Lung (tissue), 11 donors: ENCODE measurements at regions not wholly inside any gene's neighbourhood (a gene's known extent, or its start where the extent isn't known, plus 50 kb on each side); places are given as distances from the start of the nearest gene placed in this dataset.

Experiments used
- ATAC-seq: fragments of 200-7000 bp; cut with Tn5 transposase; one replicate; pipeline ENCODE4 v1.9.1; 2020; ENCODE audit warnings: moderate number of reproducible peaks; ENCODE audit not compliant: insufficient read depth, low FRiP score
- DNase-seq, 3 donors: peaks; one replicate each; pipeline ENCODE4 v3.0.0-alpha.2; 2013 to 2017
- H3K27ac ChIP-seq, 2 donors: one replicate each; pipeline ENCODE4 v1.5.1; 2013; ENCODE audit warnings: mild to moderate bottlenecking in 2 of 2, moderate library complexity in 2 of 2, control low read depth in 1 of 2, inconsistent platforms in 1 of 2, low read depth in 1 of 2, low read length in 1 of 2
- H3K27me3 ChIP-seq, 3 donors: one replicate each; pipeline ENCODE4 v1.5.1; 2013; ENCODE audit warnings: low read length in 2 of 3; ENCODE audit not compliant: control insufficient read depth in 3 of 3, insufficient read depth in 3 of 3
- H3K36me3 ChIP-seq, 4 donors: one replicate each; pipeline ENCODE4 v1.5.1; 2013; ENCODE audit warnings: low read length in 4 of 4, mild to moderate bottlenecking in 1 of 4, moderate library complexity in 1 of 4; ENCODE audit not compliant: control insufficient read depth in 4 of 4, insufficient read depth in 4 of 4
- H3K4me1 ChIP-seq, 5 donors: one replicate each; pipeline ENCODE4 v1.5.1; 2013; ENCODE audit warnings: low read length in 5 of 5, mild to moderate bottlenecking in 2 of 5, moderate library complexity in 1 of 5; ENCODE audit not compliant: control insufficient read depth in 5 of 5, insufficient read depth in 5 of 5
- H3K4me3 ChIP-seq: one replicate; pipeline ENCODE4 v1.5.1; 2013; ENCODE audit warnings: mild to moderate bottlenecking, control low read depth, moderate library complexity
- H3K9ac ChIP-seq, 2 donors: one replicate each; pipeline ENCODE4 v1.5.1; 2013; ENCODE audit warnings: low read length in 2 of 2, control low read depth in 1 of 2; ENCODE audit not compliant: insufficient read depth in 1 of 2
- H3K9me3 ChIP-seq, 4 donors: one replicate each; pipeline ENCODE4 v1.5.1; 2013; ENCODE audit warnings: low read length in 3 of 4, mild to moderate bottlenecking in 1 of 4, moderate library complexity in 1 of 4; ENCODE audit not compliant: control insufficient read depth in 4 of 4, insufficient read depth in 3 of 4
- CTCF ChIP-seq: IDR thresholded peaks from 2 replicates; pipeline ENCODE4 v1.5.1; 2012; ENCODE audit warnings: mild to moderate bottlenecking; ENCODE audit errors: control extremely low read depth, extremely low read depth
- WGBS, 2 donors: extraction: QIAGEN DNeasy Blood & Tissue Kit; methylation state at CpG; one replicate each; pipeline ENCODE4 v1.1.7; 2013; 5-methylcytosine and 5-hydroxymethylcytosine counted together
- donor health status: control.
- donor health status: control.
- donor health status: Bipolar disorder and iron deficiency.
- donor health status: healthy.
- donor health status: DM: yes; HTN: yes; CAD: no.

DNA sequence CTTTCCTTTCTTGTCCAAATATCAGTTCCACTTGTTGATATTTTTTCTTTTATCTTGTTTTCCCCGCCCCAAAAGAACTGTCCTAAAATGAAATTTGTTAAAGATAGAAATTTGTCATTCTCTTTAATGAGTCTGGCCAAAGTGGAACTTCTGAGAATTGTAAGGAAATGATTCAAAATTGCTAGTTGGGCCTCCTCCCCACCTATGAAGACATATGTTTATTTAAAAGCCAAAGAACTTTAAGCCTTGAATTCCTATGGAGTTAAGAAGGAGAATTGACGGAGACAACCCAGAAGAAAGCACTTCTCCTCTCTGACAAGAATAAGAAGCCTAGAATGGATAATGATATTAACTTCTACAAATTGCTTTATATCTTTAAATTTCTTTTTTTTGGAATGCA, 59.1 kb upstream of the ALDH1A1 start:
- TF ChIP-seq CTCF: no peak
- H3K27ac ChIP-seq: no peak overlapping the region
- no peak for DNase-seq
- H3K9ac ChIP-seq: no peak overlapping the region
- H3K36me3 ChIP-seq: no peaks in the 10 kb centered on the region
- no peaks in the 10 kb centered on the region for H3K27me3 ChIP-seq
- no peak for ATAC-seq
- H3K4me1 ChIP-seq: no peaks in the 10 kb centered on the region
- no peak overlapping the region for H3K4me3 ChIP-seq
- no peaks in the 10 kb centered on the region for H3K9me3 ChIP-seq
- 86 to 96% methylated on average over 2 of the region's 2 CpGs for WGBS, 2 donors

GRCh38 chr9:73011181-73011750, 58.4 kb upstream of the ALDH1A1 start:
- Histone ChIP-seq H3K27me3 (no peaks in the 10 kb centered on the region), H3K9me3 (no peaks in the 10 kb centered on the region), H3K9ac (no peak overlapping the region), H3K4me3 (no peak overlapping the region), H3K4me1 (no peaks in the 10 kb centered on the region), H3K27ac (peak overlapping the region in 1 of 2 donors; percentile 21), H3K36me3 (no peaks in the 10 kb centered on the region)
- DNase-seq (no peak), ATAC-seq (no peak)
- no peak for TF ChIP-seq CTCF
- WGBS, 2 donors: 74 to 82% methylated on average over 2 of the region's 2 CpGs

DNA sequence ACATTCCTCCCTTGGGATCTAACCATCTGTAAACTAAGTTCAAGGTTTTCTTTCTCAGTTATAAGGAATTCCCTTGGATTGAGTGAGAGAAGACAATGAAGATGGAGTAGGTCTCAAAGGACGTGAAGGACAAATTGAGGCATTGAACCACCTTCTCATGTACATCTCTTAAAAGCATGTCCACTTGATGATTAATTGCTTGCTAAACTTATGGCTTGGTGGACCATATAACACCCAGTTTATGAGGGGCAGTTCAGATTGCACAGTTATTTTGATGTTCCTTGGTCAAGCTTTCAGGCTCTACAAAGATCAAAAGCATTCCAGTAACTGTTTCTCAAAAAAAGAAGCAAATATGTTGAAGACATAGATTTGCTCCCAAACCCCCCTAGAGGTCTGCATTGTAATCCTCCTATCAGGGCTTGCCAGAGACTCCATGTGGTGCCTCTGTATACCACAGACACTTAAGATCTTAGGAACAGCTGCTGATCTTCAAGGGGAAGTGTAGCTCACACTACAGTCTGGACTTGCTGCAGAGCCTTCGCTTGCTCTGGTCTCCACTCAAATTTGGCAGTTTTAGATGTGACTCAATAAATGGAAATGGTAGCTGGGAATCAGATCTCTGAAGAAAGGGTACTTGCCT, 56.9 kb upstream of the ALDH1A1 start:
- TF ChIP-seq CTCF: no peak
- Histone ChIP-seq H3K9ac (no peak overlapping the region), H3K27me3 (no peaks in the 10 kb centered on the region), H3K36me3 (no peaks in the 10 kb centered on the region), H3K27ac (no peak overlapping the region), H3K4me1 (no peaks in the 10 kb centered on the region), H3K9me3 (no peaks in the 10 kb centered on the region), H3K4me3 (no peak overlapping the region)
- whole genome bisulfite sequencing, 2 donors: 68 to 85% methylated on average over 2 of the region's 2 CpGs
- DNase-seq: peak in 1 of 3 donors; percentile 12
- no peak for ATAC-seq
